ENCODE measurements at regions not wholly inside any gene's neighbourhood (a gene's known extent, or its start where the extent isn't known, plus 50 kb on each side); places are given as distances from the start of the nearest gene placed in this dataset.

DNA sequence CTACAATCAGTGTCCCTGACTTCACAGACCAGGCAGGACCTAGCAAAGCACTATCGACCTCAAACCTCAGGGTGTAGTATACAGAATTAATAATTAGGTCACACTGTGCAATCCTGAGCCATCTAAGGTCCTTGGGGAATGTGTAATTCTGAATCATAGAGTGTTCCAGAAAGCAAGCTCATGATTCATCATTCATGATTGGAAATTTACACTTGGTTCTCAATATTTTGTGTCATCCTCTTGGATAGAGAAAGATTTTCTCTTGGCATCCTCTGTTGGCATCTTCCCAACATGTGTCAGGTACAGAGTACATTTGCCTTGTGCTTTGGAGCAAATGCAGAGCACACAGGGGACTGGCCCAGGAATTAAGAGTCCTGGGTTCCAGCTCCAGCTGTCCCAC, 245.0 kb upstream of the NT5C1B start:
- no peak overlapping the region for H3K4me2 ChIP-seq (ENCODE audit: low read length)
- H3K4me3 ChIP-seq (ENCODE audit: low read depth, low read length) = no peak overlapping the region
- H3K27me3 ChIP-seq (ENCODE audit: control insufficient read depth, insufficient read depth, low read length) = no peaks in the 10 kb centered on the region
- H2AFZ ChIP-seq = no peak overlapping the region
- TF ChIP-seq, protein P1, sequence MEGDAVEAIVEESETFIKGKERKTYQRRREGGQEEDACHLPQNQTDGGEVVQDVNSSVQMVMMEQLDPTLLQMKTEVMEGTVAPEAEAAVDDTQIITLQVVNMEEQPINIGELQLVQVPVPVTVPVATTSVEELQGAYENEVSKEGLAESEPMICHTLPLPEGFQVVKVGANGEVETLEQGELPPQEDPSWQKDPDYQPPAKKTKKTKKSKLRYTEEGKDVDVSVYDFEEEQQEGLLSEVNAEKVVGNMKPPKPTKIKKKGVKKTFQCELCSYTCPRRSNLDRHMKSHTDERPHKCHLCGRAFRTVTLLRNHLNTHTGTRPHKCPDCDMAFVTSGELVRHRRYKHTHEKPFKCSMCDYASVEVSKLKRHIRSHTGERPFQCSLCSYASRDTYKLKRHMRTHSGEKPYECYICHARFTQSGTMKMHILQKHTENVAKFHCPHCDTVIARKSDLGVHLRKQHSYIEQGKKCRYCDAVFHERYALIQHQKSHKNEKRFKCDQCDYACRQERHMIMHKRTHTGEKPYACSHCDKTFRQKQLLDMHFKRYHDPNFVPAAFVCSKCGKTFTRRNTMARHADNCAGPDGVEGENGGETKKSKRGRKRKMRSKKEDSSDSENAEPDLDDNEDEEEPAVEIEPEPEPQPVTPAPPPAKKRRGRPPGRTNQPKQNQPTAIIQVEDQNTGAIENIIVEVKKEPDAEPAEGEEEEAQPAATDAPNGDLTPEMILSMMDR (IDR thresholded peaks at IDR 0.05) = no peak
- no peak overlapping the region for H3K27ac ChIP-seq
- no peaks in the 10 kb centered on the region for H3K9me3 ChIP-seq (ENCODE audit: control insufficient read depth, low read length)
- H3K9ac ChIP-seq = no peak overlapping the region
- no peaks in the 10 kb centered on the region for H3K79me2 ChIP-seq
- no peaks in the 10 kb centered on the region for H3K36me3 ChIP-seq (ENCODE audit: control insufficient read depth, insufficient read depth, low read length)
- H3K4me1 ChIP-seq = peaks cover 21% of the 10 kb centered on the region

DNA sequence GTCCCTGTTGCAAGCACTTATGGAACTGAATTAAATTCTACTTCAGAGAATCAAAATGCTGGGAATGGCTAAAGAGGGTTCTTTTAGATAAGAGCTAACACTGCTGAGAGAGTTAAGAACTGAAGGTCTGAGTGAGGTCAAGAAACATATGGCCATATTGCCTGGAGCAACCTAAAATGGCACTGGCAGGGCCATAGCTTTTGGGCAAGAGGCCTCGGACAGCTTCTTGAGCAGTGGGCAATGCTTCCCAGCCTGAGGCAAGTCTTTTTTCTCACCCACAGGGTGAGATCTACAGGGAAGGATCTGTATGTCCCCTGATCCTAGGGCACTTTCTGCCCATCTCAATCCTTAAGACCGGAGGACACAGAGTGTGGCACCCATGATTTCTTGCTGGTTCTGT, 244.6 kb upstream of the NT5C1B start:
- H3K9ac ChIP-seq = no peak overlapping the region
- H3K79me2 ChIP-seq = no peaks in the 10 kb centered on the region
- no peaks in the 10 kb centered on the region for H3K27me3 ChIP-seq (ENCODE audit: control insufficient read depth, insufficient read depth, low read length)
- H3K4me3 ChIP-seq (ENCODE audit: low read depth, low read length) = no peak overlapping the region
- no peak overlapping the region for H3K4me2 ChIP-seq (ENCODE audit: low read length)
- TF ChIP-seq, protein P1 (IDR thresholded peaks at IDR 0.05) = no peak
- no peak overlapping the region for H3K27ac ChIP-seq
- no peaks in the 10 kb centered on the region for H3K9me3 ChIP-seq (ENCODE audit: control insufficient read depth, low read length)
- H3K4me1 ChIP-seq = peaks cover 25% of the 10 kb centered on the region
- H2AFZ ChIP-seq = no peak overlapping the region
- no peaks in the 10 kb centered on the region for H3K36me3 ChIP-seq (ENCODE audit: control insufficient read depth, insufficient read depth, low read length)

DNA sequence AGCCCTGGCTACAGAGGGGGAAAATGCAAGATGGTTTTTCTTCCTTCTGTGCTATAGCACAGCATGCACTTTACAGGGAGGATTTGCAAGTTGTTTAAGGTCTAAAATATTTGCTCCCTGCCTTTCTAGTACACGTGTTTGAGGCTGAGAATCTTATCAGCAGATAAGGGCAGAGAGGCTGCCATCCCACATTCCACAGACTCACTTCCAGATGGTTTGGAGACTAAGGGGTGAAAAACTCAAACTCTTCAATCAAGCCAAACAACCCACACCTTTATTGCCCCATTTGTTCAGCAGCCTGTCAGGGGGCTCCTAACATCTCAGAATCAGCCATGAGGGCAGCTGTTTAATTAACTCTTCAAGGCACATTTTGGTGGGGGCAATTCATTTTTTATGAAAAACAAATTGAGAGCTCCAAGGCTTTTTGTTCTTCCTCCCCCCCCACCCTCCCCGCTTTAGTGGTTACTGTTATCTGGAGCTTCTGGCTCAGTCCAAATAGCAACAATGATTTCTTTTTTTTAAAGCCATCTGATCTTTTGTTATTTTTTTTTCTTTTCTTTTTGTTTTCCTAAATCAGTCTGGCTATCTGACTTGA, 242.6 kb upstream of the NT5C1B start:
- Histone ChIP-seq H3K9ac (no peak overlapping the region), H3K27me3 (ENCODE audit: control insufficient read depth, insufficient read depth, low read length) (no peaks in the 10 kb centered on the region), H3K4me1 (peaks cover 25% of the 10 kb centered on the region), H3K4me3 (ENCODE audit: low read depth, low read length) (no peak overlapping the region), H3K9me3 (ENCODE audit: control insufficient read depth, low read length) (no peaks in the 10 kb centered on the region), H3K4me2 (ENCODE audit: low read length) (no peak overlapping the region), H3K27ac (no peak overlapping the region), H2AFZ (no peak overlapping the region), H3K79me2 (no peaks in the 10 kb centered on the region), H3K36me3 (ENCODE audit: control insufficient read depth, insufficient read depth, low read length) (no peaks in the 10 kb centered on the region)
- TF ChIP-seq, protein P1 (IDR thresholded peaks at IDR 0.05) = no peak

DNA sequence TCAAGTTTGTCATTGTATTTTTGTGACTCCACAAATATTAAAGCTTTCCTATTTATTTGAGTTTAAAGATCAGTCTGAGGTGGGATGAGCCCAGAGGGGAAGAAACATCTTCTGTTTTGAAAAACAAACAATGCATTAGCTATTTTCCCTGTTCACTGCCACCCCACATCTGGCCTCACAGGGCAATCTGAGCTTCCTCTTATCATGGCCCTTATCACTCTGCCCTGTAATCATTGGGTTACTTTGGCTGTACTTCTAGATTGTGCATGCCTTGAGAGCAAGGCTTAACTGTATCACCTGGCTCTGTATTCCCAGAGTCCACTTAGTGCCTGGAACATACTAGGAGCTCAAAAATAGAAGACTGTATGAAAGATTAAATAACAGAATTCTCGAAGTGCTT, 241.6 kb upstream of the NT5C1B start:
- no peak overlapping the region for H3K27ac ChIP-seq
- H3K4me2 ChIP-seq (ENCODE audit: low read length) = no peak overlapping the region
- H3K79me2 ChIP-seq = no peaks in the 10 kb centered on the region
- H3K4me1 ChIP-seq = peaks cover 24% of the 10 kb centered on the region
- H2AFZ ChIP-seq = no peak overlapping the region
- TF ChIP-seq, protein P1 (IDR thresholded peaks at IDR 0.05) = no peak
- no peaks in the 10 kb centered on the region for H3K27me3 ChIP-seq (ENCODE audit: control insufficient read depth, insufficient read depth, low read length)
- H3K4me3 ChIP-seq (ENCODE audit: low read depth, low read length) = no peak overlapping the region
- H3K36me3 ChIP-seq (ENCODE audit: control insufficient read depth, insufficient read depth, low read length) = no peaks in the 10 kb centered on the region
- H3K9ac ChIP-seq = no peak overlapping the region
- no peaks in the 10 kb centered on the region for H3K9me3 ChIP-seq (ENCODE audit: control insufficient read depth, low read length)

DNA sequence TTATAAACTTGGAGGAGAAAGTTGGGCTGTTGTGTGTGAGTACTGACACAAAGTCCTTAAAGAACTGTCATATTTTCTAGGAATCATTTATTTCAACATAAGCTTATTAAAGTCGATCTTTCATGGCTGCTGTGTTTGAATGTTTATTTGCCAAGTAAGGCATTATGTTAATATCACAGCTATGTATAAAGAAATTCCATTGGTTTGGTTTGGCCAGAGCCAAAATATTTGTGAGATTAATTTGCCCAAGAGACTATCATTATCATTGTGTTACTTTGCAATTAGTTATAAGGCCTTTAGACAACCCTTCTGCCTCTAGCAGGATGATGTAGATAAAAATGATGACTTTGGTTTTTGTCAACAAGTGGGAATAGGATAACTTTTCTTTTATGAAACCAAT, 240.6 kb upstream of the NT5C1B start:
- H3K79me2 ChIP-seq = no peaks in the 10 kb centered on the region
- H3K9ac ChIP-seq = no peak overlapping the region
- no peaks in the 10 kb centered on the region for H3K9me3 ChIP-seq (ENCODE audit: control insufficient read depth, low read length)
- H3K4me3 ChIP-seq (ENCODE audit: low read depth, low read length) = no peak overlapping the region
- H2AFZ ChIP-seq = no peak overlapping the region
- peaks cover 24% of the 10 kb centered on the region for H3K4me1 ChIP-seq
- no peaks in the 10 kb centered on the region for H3K36me3 ChIP-seq (ENCODE audit: control insufficient read depth, insufficient read depth, low read length)
- TF ChIP-seq, protein P1 (IDR thresholded peaks at IDR 0.05) = no peak
- peak overlapping the region; percentile 46 for H3K27ac ChIP-seq
- H3K4me2 ChIP-seq (ENCODE audit: low read length) = no peak overlapping the region
- no peaks in the 10 kb centered on the region for H3K27me3 ChIP-seq (ENCODE audit: control insufficient read depth, insufficient read depth, low read length)

Data from parathyroid adenoma (tissue), 2 donors.